ENCODE measurements at regions not wholly inside any gene's neighbourhood (a gene's known extent, or its start where the extent isn't known, plus 50 kb on each side); places are given as distances from the start of the nearest gene placed in this dataset.

DNA sequence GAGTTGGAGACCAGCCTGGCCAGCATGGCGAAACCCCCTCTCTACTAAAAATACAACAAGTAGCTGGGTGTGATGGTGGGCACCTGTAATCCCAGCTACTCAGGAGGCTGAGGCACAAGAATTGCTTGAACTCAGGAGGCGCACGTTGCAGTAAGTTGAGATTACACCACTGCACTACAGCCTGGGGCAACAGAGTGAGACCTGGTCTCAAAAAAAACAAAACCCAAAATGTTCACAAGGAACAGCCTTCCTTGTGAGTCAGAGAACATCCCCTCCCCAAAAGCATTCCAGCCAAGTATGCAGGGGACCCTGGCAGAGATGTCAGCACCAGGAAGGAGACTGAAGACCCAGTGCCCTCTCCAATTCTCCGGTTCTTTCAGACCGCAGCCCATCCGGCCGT, 314.9 kb upstream of the TSHZ3 start:
- DNase-seq (ENCODE audit: low read depth), result no peak

DNA sequence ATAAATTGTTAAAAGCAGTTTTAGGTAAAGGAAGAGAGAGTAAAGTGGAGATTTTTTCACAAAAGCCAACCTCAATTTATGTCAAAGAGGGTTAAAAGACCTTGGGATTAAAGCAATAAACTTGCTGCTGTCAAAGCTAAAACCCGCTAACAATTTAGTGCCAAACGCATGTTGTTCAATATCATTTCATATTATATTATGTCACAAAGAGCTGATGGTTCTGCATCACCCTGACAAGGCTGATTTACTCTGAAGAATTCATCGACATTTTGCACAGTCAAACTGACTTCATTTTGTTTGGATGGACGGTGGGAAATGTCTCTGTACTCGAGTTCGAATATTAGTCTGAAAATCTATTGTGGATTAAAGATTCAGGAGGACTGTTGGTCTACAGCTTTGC, 315.8 kb upstream of the TSHZ3 start:
- no peak for DNase-seq (ENCODE audit: low read depth)

DNA sequence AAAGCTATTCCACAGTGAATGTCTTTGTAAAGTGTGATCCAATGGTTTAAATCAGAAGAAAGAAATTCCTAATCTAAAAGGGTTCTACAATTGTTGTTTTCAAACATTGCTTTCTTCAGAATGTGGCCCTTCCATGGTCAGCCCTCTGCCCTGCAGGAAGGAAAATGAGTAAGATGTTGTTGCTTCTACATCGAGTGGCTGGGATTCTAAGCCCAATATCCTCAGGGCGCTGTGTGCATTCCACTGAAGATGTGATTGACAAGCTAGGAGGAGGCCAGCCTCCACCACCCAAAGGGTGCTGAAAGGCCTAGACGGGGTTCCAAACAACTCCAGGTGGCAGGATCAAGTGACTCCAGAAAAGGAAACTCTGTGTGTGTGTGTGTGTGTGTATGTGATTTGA, 316.9 kb upstream of the TSHZ3 start:
- no peak for DNase-seq (ENCODE audit: low read depth)

DNA sequence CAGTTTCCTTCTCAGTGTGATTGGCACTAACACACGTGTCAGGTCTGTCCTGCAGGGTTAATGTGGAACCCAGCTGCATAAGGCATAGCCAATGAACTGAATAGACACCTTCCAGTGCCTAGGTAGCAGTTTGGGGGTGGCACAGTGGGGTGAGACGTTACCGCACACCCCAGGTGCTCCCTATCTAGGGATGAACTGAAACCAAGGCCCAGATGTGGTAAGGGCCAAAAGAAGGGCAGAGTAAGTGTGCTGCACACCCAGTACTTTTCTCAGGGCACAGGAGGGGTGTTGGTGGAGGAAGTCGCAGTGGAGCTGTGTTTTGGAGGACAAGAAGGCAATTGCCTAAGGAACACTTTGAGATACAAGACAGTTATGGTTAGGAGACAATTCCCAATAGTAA, 317.9 kb upstream of the TSHZ3 start:
- DNase-seq (ENCODE audit: low read depth), result no peak

DNA sequence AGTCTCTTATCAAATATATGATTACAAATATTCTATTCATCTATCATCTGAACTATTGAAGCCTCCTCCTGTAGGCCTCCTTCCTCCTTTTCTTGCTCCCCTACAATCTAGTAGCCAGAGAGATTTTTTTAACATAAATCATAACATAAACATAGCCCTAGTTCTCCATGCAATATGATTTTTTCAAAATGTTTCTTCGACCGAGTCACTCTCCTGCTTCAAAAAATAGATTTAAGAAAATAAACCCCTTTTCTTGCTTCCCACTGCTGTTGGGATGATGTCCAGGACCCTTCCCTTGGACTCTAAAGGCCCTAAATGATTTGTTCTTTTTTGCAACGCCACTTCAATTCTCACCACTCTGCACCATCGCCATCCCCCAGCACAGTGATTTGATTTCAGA, 319.7 kb upstream of the TSHZ3 start:
- DNase-seq (ENCODE audit: low read depth), result no peak

DNA sequence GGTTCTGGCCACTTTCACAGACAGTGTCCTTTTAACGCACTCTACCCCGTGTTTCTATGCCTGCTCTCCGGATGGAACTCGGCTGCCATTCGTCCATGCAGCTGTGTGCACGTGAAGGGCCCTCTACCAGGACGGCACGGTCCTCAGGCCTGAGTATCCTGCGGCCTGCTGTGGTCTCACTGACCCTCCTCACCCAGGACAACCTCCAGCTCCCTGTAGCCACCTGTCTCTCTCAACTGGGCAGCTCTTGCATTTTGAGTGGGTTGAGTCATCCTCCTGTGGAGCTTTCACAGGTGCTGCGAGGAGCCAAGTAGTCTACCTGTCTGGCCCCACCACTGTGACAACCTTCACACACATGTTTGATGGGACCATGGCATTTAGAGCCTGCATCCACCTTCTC, 321.7 kb upstream of the TSHZ3 start:
- DNase-seq (ENCODE audit: low read depth), result no peak

DNA sequence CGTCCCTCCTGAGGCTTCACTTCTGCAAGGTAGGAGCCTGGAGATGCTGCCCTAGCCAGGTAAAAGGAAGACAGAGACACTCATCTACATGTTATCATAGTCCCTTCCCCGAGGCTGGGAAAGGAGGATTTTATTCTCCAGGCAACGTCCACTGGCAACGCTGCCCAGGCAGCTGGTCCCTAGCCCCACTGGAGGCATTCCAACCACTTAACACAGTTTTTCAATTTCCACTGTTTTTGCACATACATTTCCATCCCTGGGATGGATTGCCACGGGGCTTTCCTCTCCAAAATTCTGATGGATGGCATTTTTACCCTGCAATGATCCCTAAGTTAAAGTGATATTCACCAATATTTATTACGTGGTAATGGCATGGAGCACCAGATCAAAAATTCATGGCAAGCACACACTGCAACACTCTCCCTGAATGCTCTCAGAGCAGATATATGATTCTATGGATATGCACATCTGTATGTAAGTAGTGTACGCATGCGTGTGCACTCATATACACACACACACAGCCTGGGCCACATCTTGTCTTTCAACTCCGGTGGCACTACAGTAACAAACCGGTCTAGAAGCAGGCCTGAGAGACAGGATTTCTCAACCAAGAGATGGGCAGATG, 322.3 kb upstream of the TSHZ3 start:
- DNase-seq (ENCODE audit: low read depth), result no peak

DNA sequence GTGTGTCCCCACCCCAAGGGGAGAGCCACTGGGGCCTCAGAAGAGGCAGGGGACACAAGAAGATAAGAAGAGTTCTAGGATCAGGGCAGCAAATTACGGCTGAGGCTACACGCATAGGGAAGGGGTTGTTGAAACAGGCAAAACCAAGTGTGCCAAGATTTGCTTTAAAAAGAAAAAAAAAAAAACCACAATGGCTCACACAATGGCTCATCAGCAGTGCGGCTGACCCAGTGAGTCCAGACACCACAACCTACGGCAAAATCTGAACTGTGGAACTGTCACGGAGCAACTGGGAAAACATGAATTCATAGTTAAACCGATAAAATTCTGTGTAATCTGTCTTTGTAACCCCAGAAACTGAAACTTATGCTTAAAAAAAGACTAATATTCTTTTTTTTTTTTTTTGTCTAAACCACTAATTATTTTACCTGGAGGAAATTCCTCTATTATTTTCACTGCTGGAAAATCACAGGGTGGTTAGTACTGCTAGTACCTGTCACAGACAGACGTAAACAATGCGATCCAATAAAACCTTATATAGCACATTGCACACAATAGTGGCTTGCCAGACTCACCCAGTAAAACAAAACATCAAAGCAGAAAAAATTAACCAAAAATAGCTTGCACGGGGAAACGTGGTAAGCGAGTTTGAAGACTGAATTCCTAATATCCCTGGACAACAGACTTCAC, 325.4 kb upstream of the TSHZ3 start:
- no peak for DNase-seq (ENCODE audit: low read depth)

DNA sequence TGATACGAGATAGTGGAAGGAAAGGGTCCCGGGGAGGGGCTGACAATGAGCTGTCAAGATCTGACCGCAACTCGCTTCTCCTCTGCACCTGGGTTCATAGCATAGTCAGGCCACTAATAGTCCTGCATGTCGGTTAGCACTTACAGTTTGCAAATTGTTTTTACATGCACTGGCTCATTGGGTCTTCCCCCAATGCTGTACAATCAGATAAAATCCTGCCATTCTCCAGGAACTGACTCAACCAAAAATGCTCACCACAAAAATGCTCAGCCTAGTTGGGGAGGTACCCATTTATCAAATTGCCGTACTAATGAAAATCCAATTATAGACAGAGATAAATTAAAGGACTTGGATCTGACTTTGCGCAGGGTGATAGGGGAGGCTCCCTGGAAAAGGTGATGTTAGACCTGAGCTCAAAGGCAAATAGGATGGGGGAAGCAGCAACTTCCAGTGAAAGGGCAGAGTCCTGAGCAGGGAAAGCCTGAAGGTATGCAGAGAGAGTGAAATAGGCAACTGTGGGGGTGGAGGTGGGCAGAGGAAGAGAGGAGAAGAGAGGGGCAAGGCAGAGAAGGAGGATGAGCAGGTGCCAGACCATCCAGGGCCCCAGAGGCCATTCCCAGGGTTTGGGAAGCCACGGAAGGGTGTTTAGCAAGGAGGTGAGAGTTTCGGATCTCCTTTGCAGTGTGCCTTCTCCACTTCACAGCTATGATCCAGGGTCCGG, 326.1 kb upstream of the TSHZ3 start:
- no peak for DNase-seq (ENCODE audit: low read depth)

DNA sequence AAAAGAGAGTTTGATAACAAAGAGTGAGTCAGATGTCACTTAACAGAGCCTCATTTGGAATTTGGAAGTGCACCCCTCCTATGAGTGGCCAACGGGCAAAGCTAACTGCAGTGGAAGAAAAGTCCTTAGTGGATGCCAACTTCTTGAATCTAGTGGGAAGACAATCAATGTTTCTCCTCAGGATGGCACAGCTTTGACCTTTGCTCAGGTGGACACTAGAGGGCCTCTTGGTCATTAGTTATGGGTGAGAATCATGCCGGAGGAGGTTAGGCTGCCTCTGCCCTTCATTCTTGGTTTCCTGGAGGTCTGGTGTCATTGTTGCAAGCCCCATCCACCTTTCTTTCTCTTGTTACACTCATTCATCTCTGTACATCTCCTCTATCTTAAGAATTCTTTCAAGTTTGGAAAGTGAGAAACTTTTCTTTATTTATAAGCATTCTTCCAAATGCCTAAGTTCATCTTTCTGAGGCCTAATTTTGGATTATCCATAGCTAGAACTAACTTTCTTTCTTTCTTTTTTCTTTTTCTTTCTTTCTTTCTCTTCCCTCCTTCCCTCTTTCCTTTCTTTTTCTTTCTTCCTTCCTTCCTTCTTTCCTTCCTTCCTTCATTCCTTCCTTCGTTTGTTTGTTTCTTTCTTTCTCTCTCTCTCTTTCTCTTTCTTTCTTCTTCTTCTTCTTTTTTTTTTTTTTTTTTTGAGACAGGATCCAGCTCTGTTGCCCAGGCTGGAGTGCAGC, 327.2 kb upstream of the TSHZ3 start:
- no peak for DNase-seq (ENCODE audit: low read depth)

DNA sequence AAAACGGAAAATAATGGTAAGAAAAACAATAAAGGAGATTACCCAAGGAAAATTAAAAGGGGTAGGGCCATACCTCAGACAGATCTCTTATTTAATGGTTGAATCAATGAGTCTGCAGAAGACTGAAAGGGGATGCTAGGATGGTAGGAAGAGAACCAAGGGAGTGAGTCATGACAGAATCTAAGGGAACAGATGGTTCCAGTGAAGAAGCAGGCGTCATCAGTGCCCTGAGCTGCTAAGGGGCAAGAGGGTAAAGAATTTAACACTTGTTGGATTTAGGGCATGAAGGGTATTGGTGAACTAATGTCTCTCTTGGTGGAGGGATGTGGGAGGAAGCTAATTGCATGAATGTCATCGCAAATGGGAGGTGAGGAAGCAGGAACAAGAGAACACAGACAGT, 329.2 kb upstream of the TSHZ3 start:
- no peak for DNase-seq (ENCODE audit: low read depth)

DNA sequence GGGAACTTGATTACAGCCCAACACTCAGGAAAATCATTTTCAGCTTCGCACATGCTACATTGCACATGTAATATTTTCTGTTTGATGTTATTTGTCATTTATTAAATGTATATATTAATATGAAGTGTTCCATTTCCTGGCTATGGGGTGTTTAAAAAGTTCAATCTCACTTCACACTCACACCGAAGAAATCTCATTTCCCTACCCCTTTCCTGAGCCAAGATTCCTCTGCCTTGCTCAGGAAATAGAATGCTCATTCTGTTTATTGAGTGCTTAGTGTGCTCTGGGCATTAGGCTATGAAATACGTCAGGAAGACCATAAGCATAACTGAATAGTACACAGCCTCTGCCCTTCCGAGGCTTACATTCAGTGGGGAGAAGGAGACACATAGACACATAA, 331.9 kb upstream of the TSHZ3 start:
- no peak for DNase-seq (ENCODE audit: low read depth)

DNA sequence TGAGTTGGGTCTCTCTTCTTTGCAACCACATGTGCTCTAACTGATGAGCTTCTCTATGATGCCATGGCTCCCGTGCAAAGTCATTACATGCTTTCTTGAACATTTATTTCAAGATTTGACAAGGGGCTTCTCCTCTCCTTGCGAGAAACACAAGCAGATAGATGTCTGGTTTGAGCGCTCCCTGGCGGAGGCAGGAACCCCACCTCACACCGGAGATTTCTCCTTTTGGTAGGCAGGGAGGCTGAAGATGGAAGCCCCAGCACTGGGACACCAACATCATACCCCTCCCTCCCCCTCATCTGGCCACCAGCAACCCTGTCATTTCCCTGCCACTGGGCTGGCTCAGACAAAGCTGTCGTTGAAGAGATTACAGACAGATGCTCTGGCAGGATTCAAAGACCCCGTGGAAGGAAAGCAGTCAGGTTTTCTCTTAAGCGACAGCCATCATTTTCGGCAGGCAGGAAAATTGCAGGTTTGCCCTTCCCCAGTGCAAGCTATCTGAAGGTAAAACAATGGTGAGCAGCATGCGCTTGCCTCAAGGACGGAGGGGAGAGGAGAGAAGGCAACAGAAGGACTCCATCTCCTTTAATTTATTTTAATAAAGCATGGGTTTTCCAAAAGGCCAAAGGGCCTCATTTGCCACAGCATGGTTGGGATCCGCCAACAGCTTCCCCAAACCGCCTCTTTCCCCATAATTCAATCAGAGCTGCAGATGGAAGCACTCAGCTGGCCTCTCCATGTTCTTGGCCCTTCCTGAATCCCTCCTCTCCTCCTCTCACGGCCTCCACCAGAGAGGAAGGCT, 344.1 kb upstream of the TSHZ3 start:
- no peak for DNase-seq (ENCODE audit: low read depth)

DNA sequence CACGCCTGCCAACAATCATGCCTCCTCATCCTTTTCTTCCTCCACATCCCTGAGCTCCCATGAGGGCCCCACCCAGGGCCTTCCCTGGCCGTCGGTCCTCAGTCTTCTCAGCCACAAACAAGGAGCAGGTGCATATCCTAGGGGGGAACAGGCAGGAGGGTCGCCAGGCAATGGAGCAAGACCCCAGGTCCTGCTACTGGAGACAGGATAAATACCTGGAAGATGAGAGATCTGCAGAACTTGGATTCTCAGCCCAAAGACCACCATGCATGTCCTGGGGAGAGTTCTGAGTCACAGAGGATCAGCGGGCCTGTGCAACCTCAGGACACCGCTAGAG, 344.7 kb upstream of the TSHZ3 start:
- DNase-seq (ENCODE audit: low read depth), result no peak

DNA sequence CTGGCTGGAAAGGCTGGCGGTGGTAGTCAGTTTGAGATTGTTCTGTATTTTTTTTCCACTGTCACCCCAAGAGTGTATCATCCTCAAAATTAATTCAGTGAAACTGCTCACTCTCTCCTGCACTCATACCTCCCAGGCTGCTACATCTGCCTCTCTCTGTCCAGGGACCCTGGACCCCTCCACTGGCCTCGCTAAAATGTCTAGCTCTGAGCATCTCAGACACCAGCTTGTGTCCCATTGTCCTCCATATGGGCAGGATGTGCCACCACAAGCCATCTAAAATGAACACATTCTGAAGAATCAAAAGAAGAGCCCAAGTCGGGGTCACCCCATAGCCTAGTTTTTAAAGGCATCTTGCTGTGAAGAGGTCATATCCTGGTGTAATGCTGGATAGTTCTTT, 345.5 kb upstream of the TSHZ3 start:
- no peak for DNase-seq (ENCODE audit: low read depth)

DNA sequence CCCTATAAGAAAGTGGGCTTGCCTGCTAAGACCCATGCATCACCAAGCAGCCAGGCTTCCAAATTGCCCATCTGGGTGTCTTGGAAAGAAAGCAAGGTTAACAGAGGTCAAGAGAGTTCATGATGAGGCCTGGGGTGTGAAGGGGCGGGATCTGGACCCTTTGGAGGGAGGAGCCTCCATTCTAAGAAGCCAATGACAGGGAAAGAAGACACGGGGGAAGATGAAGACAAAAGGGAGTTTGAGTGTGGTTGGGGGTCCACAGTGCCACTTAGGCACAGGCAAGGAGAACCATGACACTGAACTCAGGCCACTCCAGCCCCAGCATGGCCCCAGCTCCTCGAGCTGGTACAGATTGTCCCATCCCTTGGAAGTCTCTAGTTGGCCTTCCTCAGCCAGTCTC, 350.2 kb upstream of the TSHZ3 start:
- DNase-seq (ENCODE audit: low read depth), result no peak

DNA sequence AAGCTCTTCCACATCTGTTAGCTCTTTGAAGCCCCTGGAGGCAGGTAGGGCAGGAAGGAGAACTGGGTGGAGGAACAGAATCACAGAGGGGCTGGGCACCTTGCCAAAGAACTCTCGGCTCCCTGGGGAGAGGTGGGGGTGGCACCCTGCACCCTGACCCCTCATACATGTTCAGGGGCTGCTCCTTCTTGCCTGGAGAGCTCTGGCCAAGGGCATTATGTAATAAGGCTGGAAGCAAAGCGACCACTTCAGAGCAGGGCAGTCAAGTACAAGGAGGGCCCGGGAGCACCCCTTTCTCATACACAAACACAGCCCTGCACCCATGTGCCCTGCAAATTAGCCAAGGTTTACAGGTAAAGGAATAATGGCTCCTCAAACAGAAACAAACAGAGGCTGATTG, 351.9 kb upstream of the TSHZ3 start:
- no peak for DNase-seq (ENCODE audit: low read depth)

DNA sequence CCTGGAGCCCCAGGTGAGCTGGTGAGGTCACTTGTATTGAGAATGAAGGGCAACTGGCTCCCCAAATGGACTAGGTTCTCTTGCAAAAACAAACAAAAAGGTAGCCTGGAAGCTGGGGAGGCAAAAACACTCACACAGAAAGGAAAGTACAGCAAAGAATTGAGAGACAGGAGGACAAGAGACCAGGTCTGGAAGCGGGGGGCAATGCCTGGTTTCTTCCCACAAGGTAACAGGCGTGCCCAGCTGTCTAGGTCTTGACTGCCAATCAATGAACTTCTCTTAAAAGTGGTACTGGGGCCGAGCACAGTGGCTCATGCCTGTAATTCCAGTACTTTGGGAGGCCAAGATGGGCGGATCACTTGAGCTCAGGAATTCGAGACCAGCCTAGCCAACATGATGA, 356.4 kb upstream of the TSHZ3 start:
- no peak for DNase-seq (ENCODE audit: low read depth)

DNA sequence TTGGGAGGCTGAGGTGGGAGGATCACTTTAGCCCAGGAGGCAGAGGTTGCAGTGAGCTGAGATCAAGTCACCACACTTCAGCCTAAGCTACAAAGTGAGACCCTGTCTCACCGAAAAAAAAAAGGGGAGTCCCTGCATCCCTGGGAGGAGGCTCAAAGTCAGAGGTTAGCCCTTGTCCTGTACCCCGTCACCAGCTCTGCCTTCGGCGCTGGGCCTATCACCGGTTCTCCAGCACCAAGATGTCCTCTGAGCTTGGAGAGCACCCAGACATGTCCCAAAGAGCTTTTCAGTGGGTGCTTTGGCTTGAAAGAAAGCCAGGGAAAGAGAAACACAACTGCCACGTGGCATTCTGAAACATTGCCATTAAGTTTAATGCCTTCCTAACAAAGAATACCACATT, 356.9 kb upstream of the TSHZ3 start:
- DNase-seq (ENCODE audit: low read depth), result no peak

DNA sequence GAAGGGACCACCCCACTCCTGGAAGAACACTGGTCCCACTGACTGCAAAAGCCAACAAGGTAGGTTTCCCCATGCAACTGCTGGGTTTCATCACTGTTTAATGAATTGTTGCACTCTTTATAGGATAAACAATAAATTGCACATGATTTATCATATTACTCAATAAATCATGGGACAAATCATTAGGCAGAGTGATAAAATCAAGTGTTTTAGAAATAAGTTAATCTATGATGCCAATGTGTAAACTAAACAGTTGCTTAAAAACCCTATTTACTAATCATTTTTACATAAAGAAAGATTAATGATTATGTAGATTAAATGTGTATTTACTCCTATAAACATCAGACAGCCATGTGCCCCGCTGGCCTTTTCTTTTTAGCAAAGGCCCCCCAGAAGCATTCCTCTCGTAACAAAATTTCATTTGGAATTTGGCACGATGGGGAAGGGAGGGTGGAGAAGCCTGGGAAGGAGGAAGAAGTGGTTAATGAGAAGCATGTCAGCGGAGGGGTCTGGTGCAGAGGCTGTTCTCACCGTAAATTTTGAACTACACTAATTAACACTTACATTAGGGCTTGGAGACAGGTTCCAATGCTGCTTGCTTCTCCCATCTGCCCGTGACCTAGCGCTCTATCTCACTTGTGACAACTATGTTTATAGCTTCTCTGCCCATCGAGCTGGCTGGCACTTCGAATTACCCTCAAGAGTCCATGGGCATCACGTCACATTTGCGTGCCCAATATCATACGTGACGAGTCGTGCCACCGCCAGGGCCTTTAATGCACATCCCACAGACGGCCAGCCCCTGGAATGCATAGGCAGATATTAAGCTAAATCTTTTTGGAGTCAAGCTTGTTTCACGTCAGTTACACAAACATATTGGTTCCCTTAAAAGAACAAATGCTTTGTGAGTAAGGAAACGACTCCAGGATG, 357.7 kb upstream of the TSHZ3 start:
- DNase-seq (ENCODE audit: low read depth), result no peak

DNA sequence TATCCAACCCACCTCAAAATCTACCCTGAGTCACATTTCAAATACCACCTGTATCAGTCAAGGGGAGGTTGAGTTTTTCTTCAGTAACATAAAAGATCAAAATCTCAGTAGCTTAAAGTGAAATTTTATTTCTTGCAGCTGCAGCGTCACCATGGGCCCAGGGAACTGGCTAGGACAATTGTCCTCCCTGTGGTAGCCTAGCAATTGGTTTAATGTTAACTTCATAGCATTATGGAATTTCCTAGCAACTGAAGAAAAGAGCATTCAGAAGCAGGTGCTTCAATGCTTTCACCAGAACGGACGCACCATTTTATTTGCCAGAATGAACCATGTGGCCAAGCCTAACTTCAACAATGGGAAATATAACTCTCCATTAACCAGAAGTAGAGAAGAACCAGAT, 359.3 kb upstream of the TSHZ3 start:
- no peak for DNase-seq (ENCODE audit: low read depth)

All from activated gamma-delta T cell treated with anti-CD3 and anti-CD28 coated beads, Interleukin-2, amount 50 U/mL, for 16 hours (primary cell).